ENCODE measurements at regions not wholly inside any gene's neighbourhood (a gene's known extent, or its start where the extent isn't known, plus 50 kb on each side); places are given as distances from the start of the nearest gene placed in this dataset.

- Histone ChIP-seq H3K9me3 (ENCODE audit: control insufficient read depth in 1 of 2, insufficient read depth in 1 of 2, low read depth in 1 of 2, low read length in 2 of 2) (no peaks in the 10 kb centered on the region), H3K27ac (ENCODE audit: low read depth, low read length) (no peak overlapping the region), H3K4me1 (ENCODE audit: control insufficient read depth in 1 of 2, insufficient read depth in 2 of 2, low read length in 2 of 2) (no peaks in the 10 kb centered on the region), H3K27me3 (ENCODE audit: insufficient read depth, low read length) (no peaks in the 10 kb centered on the region), H3K79me2 (ENCODE audit: insufficient read depth, low read length) (no peaks in the 10 kb centered on the region), H2AFZ (ENCODE audit: low read depth, low read length, poor library complexity, severe bottlenecking) (no peak overlapping the region), H3K4me3 (replicated peaks in 1 of 2; ENCODE audit: low read depth in 1 of 2, low read length in 2 of 2) (no peak overlapping the region), H3K36me3 (ENCODE audit: control insufficient read depth in 1 of 2, insufficient read depth in 2 of 2, low read length in 2 of 2) (no peaks in the 10 kb centered on the region), H4K20me1 (ENCODE audit: insufficient read depth) (no peaks in the 10 kb centered on the region), H3K9ac (ENCODE audit: low read length) (no peak overlapping the region), H3K4me2 (ENCODE audit: low read length) (no peak overlapping the region), H3K9me2 (ENCODE audit: insufficient read depth) (no peaks in the 10 kb centered on the region)
- RAD21 ChIA-PET (ENCODE audit: low non-redundant PET in 1 of 2, low total read pairs in 2 of 2, uncharacterized antibody in 2 of 2, unreplicated experiment in 2 of 2): no interaction called here
- intact Hi-C loops (cut with micrococcal nuclease): no loop called here
- BruUV-seq (replicated peaks): no TSS peak
- DNase-seq (ENCODE audit: low read depth, low spot score) (no peak), ATAC-seq (no peak)
- CTCF ChIA-PET: no interaction called here
- POLR2A ChIA-PET: no interaction called here
- TF ChIP-seq TCF7L2 (IDR thresholded peaks at IDR 0.05; ENCODE audit: borderline replicate concordance, extremely low read depth, insufficient read depth, insufficient read length): no peak
- TF ChIP-seq ZFX (IDR thresholded peaks at IDR 0.05): no peak
- TF ChIP-seq MAX (IDR thresholded peaks at IDR 0.05): no peak
- TF ChIP-seq SP1 (IDR thresholded peaks at IDR 0.05; ENCODE audit: low read depth): no peak
- TF ChIP-seq POLR2A (IDR thresholded peaks at IDR 0.05; ENCODE audit: borderline replicate concordance, extremely low read depth, insufficient read depth, insufficient read length): no peak
- TF ChIP-seq CEBPB (IDR thresholded peaks at IDR 0.05; ENCODE audit: low read depth): no peak
- TF ChIP-seq CTCF (IDR thresholded peaks at IDR 0.05 in 2 of 3, conservative IDR thresholded peaks at IDR 0.05 in 1 of 3; ENCODE audit: borderline replicate concordance in 1 of 3, insufficient read depth in 1 of 3, low read depth in 2 of 3, low read length in 2 of 3): no peak
- no peak for TF ChIP-seq ZBTB33 (IDR thresholded peaks at IDR 0.05; ENCODE audit: extremely low read depth, insufficient replicate concordance, low read length)
- TF ChIP-seq YY1 (IDR thresholded peaks at IDR 0.05; ENCODE audit: extremely low read depth, insufficient replicate concordance, low read depth, low read length): no peak
- no peak for TF ChIP-seq ELF1 (IDR thresholded peaks at IDR 0.05; ENCODE audit: borderline replicate concordance, low read depth)
- no peak for TF ChIP-seq ATF3 (IDR thresholded peaks at IDR 0.05)
- no peak for TF ChIP-seq SIN3A (IDR thresholded peaks at IDR 0.05; ENCODE audit: low read depth)
- TF ChIP-seq JUND (IDR thresholded peaks at IDR 0.05): no peak
- TF ChIP-seq CBX3 (IDR thresholded peaks at IDR 0.05; ENCODE audit: low read depth): no peak
- no peak for TF ChIP-seq RAD21 (IDR thresholded peaks at IDR 0.05; ENCODE audit: low read depth)
- no peak for TF ChIP-seq POLR2AphosphoS5 (IDR thresholded peaks at IDR 0.05; ENCODE audit: low read depth, low read length)
- TF ChIP-seq ZNF274 (IDR thresholded peaks at IDR 0.05; ENCODE audit: low read depth, low read length): no peak
- TF ChIP-seq REST (IDR thresholded peaks at IDR 0.05; ENCODE audit: low read depth): no peak
- TF ChIP-seq EZH2 (IDR thresholded peaks at IDR 0.05): no peak
- no peak for TF ChIP-seq SRF (IDR thresholded peaks at IDR 0.05; ENCODE audit: low read depth)
Measured at GRCh38 chr13:22403144-22403543, 732.3 kb downstream of the FGF9 start.

Data from HCT116 (cell line).